HFFc6 (cell line): ENCODE measurements at regions not wholly inside any gene's neighbourhood (a gene's known extent, or its start where the extent isn't known, plus 50 kb on each side); places are given as distances from the start of the nearest gene placed in this dataset.

Experiments used
- DNase-seq: peaks from one replicate; pipeline ENCODE4 v3.0.0-alpha.2; 2018
- H3K27ac Mint-ChIP-seq: 2 replicates; pipeline ENCODE4 v1.8.0; 2020; ENCODE audit warnings: mild to moderate bottlenecking, mixed read lengths
- H3K27me3 Mint-ChIP-seq: 2 replicates; pipeline ENCODE4 v1.8.0; 2021; ENCODE audit warnings: mild to moderate bottlenecking, moderate library complexity, mixed read lengths; ENCODE audit not compliant: insufficient read depth
- H3K36me3 Mint-ChIP-seq: 2 replicates; pipeline ENCODE4 v1.8.0; 2021; ENCODE audit warnings: low read depth, mixed read lengths
- H3K4me1 Mint-ChIP-seq: 2 replicates; pipeline ENCODE4 v1.8.0; 2020; ENCODE audit warnings: low read depth, mixed read lengths
- H3K4me3 Mint-ChIP-seq: 2 replicates; pipeline ENCODE4 v1.8.0; 2020; ENCODE audit warnings: mild to moderate bottlenecking, moderate library complexity, mixed read lengths
- H3K9me3 Mint-ChIP-seq: 2 replicates; pipeline ENCODE4 v1.8.0; 2020; ENCODE audit warnings: mild to moderate bottlenecking, mixed read lengths
- CTCF ChIP-seq: fragments of 200-600 bp; sonication (generic); IDR thresholded peaks from 2 replicates; pipeline ENCODE4 v1.5.0; 2021; ENCODE audit warnings: antibody characterized with exemption, mild to moderate bottlenecking

GRCh38 chr7:47678641-47679380, 96.9 kb upstream of the TNS3 start:
- Mint-ChIP-seq H3K36me3 (peaks cover 12% of the 10 kb centered on the region), H3K4me3 (no peak overlapping the region)

GRCh38 chr7:47677664-47678063, 95.8 kb upstream of the TNS3 start:
- Mint-ChIP-seq H3K4me1 (peaks cover 24% of the 10 kb centered on the region), H3K36me3 (peaks cover 12% of the 10 kb centered on the region), H3K27me3 (peaks cover 3% of the 10 kb centered on the region; the same call in 1 of the 2 replicates), H3K9me3 (peaks cover 8% of the 10 kb centered on the region; the same call in 1 of the 2 replicates), H3K27ac (peak overlapping the region; percentile 81), H3K4me3 (peak overlapping the region; percentile 44; the same call in 1 of the 2 replicates)
- no peak for TF ChIP-seq CTCF
- peak; percentile 78 for DNase-seq

More at GRCh38 chr7:47678641-47679380, 96.9 kb upstream of the TNS3 start:
- no peak for DNase-seq
- no peak for TF ChIP-seq CTCF
- Mint-ChIP-seq H3K4me1 (peaks cover 19% of the 10 kb centered on the region), H3K27me3 (no peaks in the 10 kb centered on the region), H3K9me3 (peaks cover 8% of the 10 kb centered on the region; the same call in 1 of the 2 replicates), H3K27ac (no peak overlapping the region)

GRCh38 chr7:47677093-47677492, 95.2 kb upstream of the TNS3 start:
- Mint-ChIP-seq H3K27ac (peak overlapping the region; percentile 81; the same call in 1 of the 2 replicates), H3K27me3 (peaks cover 4% of the 10 kb centered on the region; the same call in 1 of the 2 replicates), H3K36me3 (peaks cover 12% of the 10 kb centered on the region), H3K9me3 (peaks cover 8% of the 10 kb centered on the region; the same call in 1 of the 2 replicates), H3K4me1 (peaks cover 28% of the 10 kb centered on the region), H3K4me3 (no peak overlapping the region)
- no peak for TF ChIP-seq CTCF
- no peak for DNase-seq

GRCh38 chr7:47672977-47673381, 91.1 kb upstream of the TNS3 start:
- no peak for TF ChIP-seq CTCF
- Mint-ChIP-seq H3K36me3 (peaks cover 12% of the 10 kb centered on the region), H3K9me3 (peaks cover 8% of the 10 kb centered on the region; the same call in 1 of the 2 replicates), H3K4me1 (peaks cover 41% of the 10 kb centered on the region), H3K27ac (no peak overlapping the region), H3K27me3 (peaks cover 4% of the 10 kb centered on the region; the same call in 1 of the 2 replicates), H3K4me3 (no peak overlapping the region)
- DNase-seq = no peak

- Mint-ChIP-seq H3K27me3 (peaks cover 4% of the 10 kb centered on the region; the same call in 1 of the 2 replicates), H3K9me3 (peaks cover 7% of the 10 kb centered on the region; the same call in 1 of the 2 replicates)
- TF ChIP-seq CTCF = no peak
Measured at GRCh38 chr7:47672271-47672791, 90.4 kb upstream of the TNS3 start.

More at GRCh38 chr7:47672271-47672791, 90.4 kb upstream of the TNS3 start:
- Mint-ChIP-seq H3K36me3 (peaks cover 8% of the 10 kb centered on the region), H3K4me3 (no peak overlapping the region), H3K4me1 (peaks cover 35% of the 10 kb centered on the region), H3K27ac (no peak overlapping the region)
- DNase-seq = no peak
